Panc1 (cell line): ENCODE measurements at regions not wholly inside any gene's neighbourhood (a gene's known extent, or its start where the extent isn't known, plus 50 kb on each side); places are given as distances from the start of the nearest gene placed in this dataset.

Experiments
- ATAC-seq: fragments of 200-7000 bp; cut with Tn5 transposase; 2 replicates; pipeline ENCODE4 v1.9.1; 2020; ENCODE audit warnings: mild to moderate bottlenecking, moderate library complexity
- BruUV-seq: library from RNA; stranded (reverse); fragments of 400-500 nt; replicated peaks from 2 replicates; lab custom pipeline; 2021; lab: Mats Ljungman, UMichigan
- CTCF ChIA-PET: fragments of 300-600 bp; sonication (Branson Sonifier 250); formaldehyde crosslinking; loops from one replicate; lab custom pipeline; 2022; ENCODE audit warnings: antibody characterized with exemption; lab: Charles Lee
- POLR2A ChIA-PET: fragments of 300-600 bp; sonication (Branson Sonifier 250); formaldehyde crosslinking; loops from one replicate; lab custom pipeline; 2022; ENCODE audit warnings: antibody characterized with exemption; lab: Charles Lee
- DNase-seq: peaks from one replicate; pipeline ENCODE4 v3.0.0-alpha.2; 2010; ENCODE audit warnings: low read depth, low spot score
- H3K27ac ChIP-seq: 2 replicates; pipeline ENCODE4 v1.5.1; 2011; ENCODE audit warnings: mild to moderate bottlenecking, low read length, inconsistent platforms
- H3K27me3 ChIP-seq: fragments of 200-500 bp; sonication (Bioruptor generic); 2 replicates; pipeline ENCODE4 v1.6.0; 2014; ENCODE audit warnings: low read length, inconsistent platforms; ENCODE audit not compliant: control insufficient read depth, insufficient read depth
- H3K36me3 ChIP-seq: fragments of 200-500 bp; sonication (Bioruptor generic); 2 replicates; pipeline ENCODE4 v1.5.1; 2014; ENCODE audit warnings: inconsistent platforms, mild to moderate bottlenecking, low read length, moderate library complexity; ENCODE audit not compliant: control insufficient read depth, insufficient read depth
- H3K4me1 ChIP-seq: 2 replicates; pipeline ENCODE4 v1.5.1; 2011; ENCODE audit warnings: inconsistent platforms, mild to moderate bottlenecking, low read length, moderate library complexity; ENCODE audit not compliant: control insufficient read depth, insufficient read depth
- H3K4me3 ChIP-seq, 2 experiments: 2 replicates each; pipeline ENCODE4 v1.5.1; 2011 to 2012; ENCODE audit warnings: low read depth in 2 of 2, low read length in 2 of 2, mild to moderate bottlenecking in 2 of 2, inconsistent platforms in 1 of 2, moderate library complexity in 1 of 2
- H3K9me3 ChIP-seq: fragments of 200-500 bp; sonication (Bioruptor generic); 2 replicates; pipeline ENCODE4 v1.5.1; 2014; ENCODE audit warnings: low read depth, mild to moderate bottlenecking, inconsistent platforms, low read length, moderate library complexity; ENCODE audit not compliant: control insufficient read depth, insufficient read depth
- POLR2AphosphoS5 ChIP-seq: IDR thresholded peaks from 2 replicates; pipeline ENCODE4 v1.6.1; 2012; ENCODE audit warnings: mild to moderate bottlenecking, low read depth, low read length, moderate library complexity
- SIN3A ChIP-seq: IDR thresholded peaks from 2 replicates; pipeline ENCODE4 v1.6.1; 2012; ENCODE audit warnings: low read depth, mild to moderate bottlenecking, low read length, moderate library complexity, borderline replicate concordance; ENCODE audit not compliant: insufficient read depth
- TCF7L2 ChIP-seq: IDR thresholded peaks from 2 replicates; pipeline ENCODE4 v1.6.1; 2011; ENCODE audit warnings: mild to moderate bottlenecking, low read depth, low read length, inconsistent platforms
- in situ Hi-C: cut with HindIII; loops from 2 replicates; pipeline ENCODE4 v1.10.0; 2016; ENCODE audit warnings: low sequenced_read_pairs, low pct_unique_long_range_greater_than_20kb
- intact Hi-C: fragments of 100-400 bp; cut with micrococcal nuclease; formaldehyde crosslinking; loops from one replicate; pipeline ENCODE4 v1.10.0; 2022; ENCODE audit not compliant: unreplicated experiment
- TF ChIP-seq, protein P1 (sequence below): fragments of 450-650 bp; IDR thresholded peaks from 2 replicates; pipeline ENCODE4 v1.5.1; 2017; ENCODE audit warnings: mild to moderate bottlenecking
- TF ChIP-seq, protein P2 (sequence below), 2 experiments: IDR thresholded peaks; 2 replicates each; pipeline ENCODE4 v1.6.1; 2011 to 2012; ENCODE audit warnings: low read depth in 2 of 2, control low read depth in 1 of 2, low read length in 1 of 2, mild to moderate bottlenecking in 1 of 2, moderate library complexity in 1 of 2; ENCODE audit not compliant: insufficient read depth in 1 of 2

DNA sequence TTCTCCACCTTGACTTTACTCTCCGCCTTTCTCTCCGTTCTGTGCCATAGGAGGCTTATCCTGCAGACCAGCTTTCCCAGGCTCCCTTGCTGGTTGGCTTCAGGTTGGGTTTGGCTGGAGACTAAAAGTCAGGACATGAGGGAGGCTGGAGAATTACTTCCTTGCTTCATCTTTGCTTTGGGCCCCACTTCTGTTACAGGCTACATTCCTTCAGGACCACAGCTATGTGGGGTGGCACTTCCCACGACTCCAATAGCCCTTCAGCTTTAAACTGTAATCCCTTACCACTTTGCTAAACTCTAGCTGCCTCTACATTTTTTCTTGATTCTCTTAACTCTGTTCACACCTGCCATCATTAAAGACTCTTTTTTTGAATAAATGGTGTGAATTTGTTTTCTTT, 186.7 kb upstream of the NR4A3 start:
- in situ Hi-C loops, result no loop called here
- DNase-seq (no peak), ATAC-seq (no peak)
- H3K4me3 ChIP-seq, result no peak overlapping the region
- no peak overlapping the region for H3K27ac ChIP-seq
- TF ChIP-seq TCF7L2 (no peak), POLR2AphosphoS5 (no peak), SIN3A (no peak)
- TF ChIP-seq, protein P1, sequence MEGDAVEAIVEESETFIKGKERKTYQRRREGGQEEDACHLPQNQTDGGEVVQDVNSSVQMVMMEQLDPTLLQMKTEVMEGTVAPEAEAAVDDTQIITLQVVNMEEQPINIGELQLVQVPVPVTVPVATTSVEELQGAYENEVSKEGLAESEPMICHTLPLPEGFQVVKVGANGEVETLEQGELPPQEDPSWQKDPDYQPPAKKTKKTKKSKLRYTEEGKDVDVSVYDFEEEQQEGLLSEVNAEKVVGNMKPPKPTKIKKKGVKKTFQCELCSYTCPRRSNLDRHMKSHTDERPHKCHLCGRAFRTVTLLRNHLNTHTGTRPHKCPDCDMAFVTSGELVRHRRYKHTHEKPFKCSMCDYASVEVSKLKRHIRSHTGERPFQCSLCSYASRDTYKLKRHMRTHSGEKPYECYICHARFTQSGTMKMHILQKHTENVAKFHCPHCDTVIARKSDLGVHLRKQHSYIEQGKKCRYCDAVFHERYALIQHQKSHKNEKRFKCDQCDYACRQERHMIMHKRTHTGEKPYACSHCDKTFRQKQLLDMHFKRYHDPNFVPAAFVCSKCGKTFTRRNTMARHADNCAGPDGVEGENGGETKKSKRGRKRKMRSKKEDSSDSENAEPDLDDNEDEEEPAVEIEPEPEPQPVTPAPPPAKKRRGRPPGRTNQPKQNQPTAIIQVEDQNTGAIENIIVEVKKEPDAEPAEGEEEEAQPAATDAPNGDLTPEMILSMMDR, result no peak
- TF ChIP-seq, protein P2, sequence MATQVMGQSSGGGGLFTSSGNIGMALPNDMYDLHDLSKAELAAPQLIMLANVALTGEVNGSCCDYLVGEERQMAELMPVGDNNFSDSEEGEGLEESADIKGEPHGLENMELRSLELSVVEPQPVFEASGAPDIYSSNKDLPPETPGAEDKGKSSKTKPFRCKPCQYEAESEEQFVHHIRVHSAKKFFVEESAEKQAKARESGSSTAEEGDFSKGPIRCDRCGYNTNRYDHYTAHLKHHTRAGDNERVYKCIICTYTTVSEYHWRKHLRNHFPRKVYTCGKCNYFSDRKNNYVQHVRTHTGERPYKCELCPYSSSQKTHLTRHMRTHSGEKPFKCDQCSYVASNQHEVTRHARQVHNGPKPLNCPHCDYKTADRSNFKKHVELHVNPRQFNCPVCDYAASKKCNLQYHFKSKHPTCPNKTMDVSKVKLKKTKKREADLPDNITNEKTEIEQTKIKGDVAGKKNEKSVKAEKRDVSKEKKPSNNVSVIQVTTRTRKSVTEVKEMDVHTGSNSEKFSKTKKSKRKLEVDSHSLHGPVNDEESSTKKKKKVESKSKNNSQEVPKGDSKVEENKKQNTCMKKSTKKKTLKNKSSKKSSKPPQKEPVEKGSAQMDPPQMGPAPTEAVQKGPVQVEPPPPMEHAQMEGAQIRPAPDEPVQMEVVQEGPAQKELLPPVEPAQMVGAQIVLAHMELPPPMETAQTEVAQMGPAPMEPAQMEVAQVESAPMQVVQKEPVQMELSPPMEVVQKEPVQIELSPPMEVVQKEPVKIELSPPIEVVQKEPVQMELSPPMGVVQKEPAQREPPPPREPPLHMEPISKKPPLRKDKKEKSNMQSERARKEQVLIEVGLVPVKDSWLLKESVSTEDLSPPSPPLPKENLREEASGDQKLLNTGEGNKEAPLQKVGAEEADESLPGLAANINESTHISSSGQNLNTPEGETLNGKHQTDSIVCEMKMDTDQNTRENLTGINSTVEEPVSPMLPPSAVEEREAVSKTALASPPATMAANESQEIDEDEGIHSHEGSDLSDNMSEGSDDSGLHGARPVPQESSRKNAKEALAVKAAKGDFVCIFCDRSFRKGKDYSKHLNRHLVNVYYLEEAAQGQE (IDR thresholded peaks at IDR 0.05; ENCODE audit: insufficient read depth in 1 of 2, low read depth in 2 of 2, low read length in 1 of 2), result no peak
- no TSS peak for BruUV-seq
- intact Hi-C loops, result no loop called here
- ChIA-PET CTCF (no interaction called here), POLR2A (no interaction called here)
- H3K36me3 ChIP-seq, result no peaks in the 10 kb centered on the region
- no peaks in the 10 kb centered on the region for H3K9me3 ChIP-seq
- no peaks in the 10 kb centered on the region for H3K27me3 ChIP-seq
- no peaks in the 10 kb centered on the region for H3K4me1 ChIP-seq

DNA sequence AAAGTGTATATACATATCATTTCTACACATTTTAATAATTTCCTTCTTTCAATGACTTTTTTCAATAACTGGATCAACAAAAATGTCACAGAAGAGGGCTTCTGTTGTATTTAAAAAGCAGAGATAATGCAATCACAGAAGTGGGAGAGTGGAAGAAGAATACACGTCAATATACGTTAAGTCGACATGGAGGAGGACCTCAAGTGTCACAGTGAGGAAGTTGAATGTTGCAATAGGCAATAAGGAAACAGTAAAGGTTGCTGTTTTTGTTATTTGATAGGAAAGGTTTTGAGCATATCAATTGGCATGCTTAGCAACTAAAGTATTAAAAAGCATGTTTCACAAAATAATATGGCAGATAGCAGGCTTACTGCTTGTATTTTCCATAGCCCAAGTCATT, 184.0 kb upstream of the NR4A3 start:
- intact Hi-C loops (no loop called here), in situ Hi-C loops (no loop called here)
- Histone ChIP-seq H3K27me3 (no peaks in the 10 kb centered on the region), H3K27ac (no peak overlapping the region), H3K4me3 (no peak overlapping the region), H3K4me1 (no peaks in the 10 kb centered on the region), H3K36me3 (no peaks in the 10 kb centered on the region), H3K9me3 (no peaks in the 10 kb centered on the region)
- TF ChIP-seq SIN3A, result no peak
- DNase-seq, result no peak
- ATAC-seq, result no peak
- ChIA-PET POLR2A (no interaction called here), CTCF (no interaction called here)
- BruUV-seq, result no TSS peak

DNA sequence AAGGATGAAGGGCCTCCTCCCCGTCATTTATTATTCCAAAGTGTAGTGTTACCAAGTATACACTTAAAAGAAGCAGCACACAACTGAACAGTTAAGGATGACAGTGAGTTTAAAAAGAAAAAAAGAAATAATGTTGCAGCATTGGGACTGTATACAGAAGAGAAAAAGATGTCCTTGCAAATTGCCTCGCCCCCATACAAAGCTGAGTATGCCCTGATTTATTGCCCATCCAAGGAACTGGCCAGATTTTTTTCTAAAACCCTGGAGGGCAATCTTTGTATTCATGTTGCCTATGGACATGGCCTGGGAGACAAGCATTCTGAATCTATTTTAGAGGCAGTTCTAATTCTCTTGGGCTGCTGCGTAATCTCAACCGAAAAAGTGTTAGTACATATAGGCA, 182.7 kb upstream of the NR4A3 start:
- intact Hi-C loops, result no loop called here
- in situ Hi-C loops, result no loop called here
- no TSS peak for BruUV-seq
- TF ChIP-seq, protein P1, result no peak
- TF ChIP-seq SIN3A (no peak), POLR2AphosphoS5 (no peak), TCF7L2 (no peak)
- TF ChIP-seq, protein P2 (IDR thresholded peaks at IDR 0.05; ENCODE audit: insufficient read depth in 1 of 2, low read depth in 2 of 2, low read length in 1 of 2), result no peak
- no peaks in the 10 kb centered on the region for H3K9me3 ChIP-seq
- DNase-seq, result no peak
- ATAC-seq, result no peak
- H3K4me3 ChIP-seq, result no peak overlapping the region
- H3K27ac ChIP-seq, result no peak overlapping the region
- ChIA-PET CTCF (no interaction called here), POLR2A (no interaction called here)
- no peaks in the 10 kb centered on the region for H3K27me3 ChIP-seq
- no peaks in the 10 kb centered on the region for H3K36me3 ChIP-seq
- no peaks in the 10 kb centered on the region for H3K4me1 ChIP-seq
